Smooth muscle cell (in vitro differentiated cells): ENCODE measurements at regions not wholly inside any gene's neighbourhood (a gene's known extent, or its start where the extent isn't known, plus 50 kb on each side); places are given as distances from the start of the nearest gene placed in this dataset.

Experiments
- DNase-seq: peaks from one replicate; lab custom pipeline; 2025; ENCODE audit not compliant: unreplicated experiment; lab: John Stamatoyannopoulos, UW
- H2AFZ ChIP-seq: fragments of 200-600 bp; sonication (generic); 2 replicates; pipeline ENCODE4 v1.6.0; 2016; ENCODE audit warnings: antibody characterized with exemption, low read depth, mild to moderate bottlenecking
- H3F3A ChIP-seq: fragments of 200-600 bp; sonication (generic); 2 replicates; pipeline ENCODE4 v1.6.0; 2017; ENCODE audit warnings: antibody characterized with exemption, low read depth
- H3K27ac ChIP-seq: fragments of 200-600 bp; sonication (generic); 2 replicates; pipeline ENCODE4 v1.5.1; 2016; ENCODE audit warnings: low read depth, mild to moderate bottlenecking
- H3K27me3 ChIP-seq: fragments of 200-600 bp; sonication (generic); 2 replicates; pipeline ENCODE4 v1.6.1; 2016; ENCODE audit warnings: low read depth, mild to moderate bottlenecking
- H3K36me3 ChIP-seq: fragments of 200-600 bp; sonication (generic); 2 replicates; pipeline ENCODE4 v1.5.1; 2016; ENCODE audit warnings: low read depth
- H3K4me1 ChIP-seq: fragments of 200-600 bp; sonication (generic); 2 replicates; pipeline ENCODE4 v1.5.1; 2016; ENCODE audit warnings: low read depth
- H3K4me2 ChIP-seq: fragments of 200-600 bp; sonication (generic); 2 replicates; pipeline ENCODE4 v1.6.0; 2016; ENCODE audit warnings: mild to moderate bottlenecking
- H3K4me3 ChIP-seq: fragments of 200-600 bp; sonication (generic); 2 replicates; pipeline ENCODE4 v1.5.1; 2016; ENCODE audit warnings: mild to moderate bottlenecking
- H3K79me2 ChIP-seq: fragments of 200-600 bp; sonication (generic); 2 replicates; pipeline ENCODE4 v1.6.0; 2016; ENCODE audit warnings: low read depth, mild to moderate bottlenecking
- H3K9ac ChIP-seq: fragments of 200-600 bp; sonication (generic); 2 replicates; pipeline ENCODE4 v1.6.0; 2016; ENCODE audit warnings: low read depth
- H3K9me3 ChIP-seq: fragments of 200-600 bp; sonication (generic); replicated peaks from 2 replicates; pipeline ENCODE4 v1.5.1; 2016; ENCODE audit warnings: low read depth
- H4K20me1 ChIP-seq: fragments of 200-600 bp; sonication (generic); 2 replicates; pipeline ENCODE4 v1.6.0; 2016; ENCODE audit warnings: low read depth
- CTCF ChIP-seq: fragments of 200-600 bp; sonication (generic); IDR thresholded peaks from 2 replicates; pipeline ENCODE4 v1.5.1; 2017; ENCODE audit warnings: borderline replicate concordance, mild to moderate bottlenecking, antibody characterized with exemption; ENCODE audit not compliant: insufficient read depth, poor library complexity, severe bottlenecking
- WGBS: methylation state at CpG from one replicate; pipeline ENCODE4 v1.1.7; 2016; ENCODE audit warnings: low lambda C conversion rate; 5-methylcytosine and 5-hydroxymethylcytosine counted together

- peaks cover 8% of the 10 kb centered on the region for H3K4me1 ChIP-seq
- DNase-seq = no peak
- no peak overlapping the region for H3K4me3 ChIP-seq
- 11% methylated on average over 5 of the region's 5 CpGs for WGBS
- H3K27me3 ChIP-seq = no peaks in the 10 kb centered on the region
- no peaks in the 10 kb centered on the region for H3K79me2 ChIP-seq
- no peaks in the 10 kb centered on the region for H3K36me3 ChIP-seq
- no peak overlapping the region for H2AFZ ChIP-seq
- H3K4me2 ChIP-seq = peak overlapping the region; percentile 9
- H3F3A ChIP-seq = peaks cover 9% of the 10 kb centered on the region
- no peak overlapping the region for H3K9ac ChIP-seq
- no peak for TF ChIP-seq CTCF
- H3K27ac ChIP-seq = peak overlapping the region; percentile 43
- no peaks in the 10 kb centered on the region for H3K9me3 ChIP-seq
- no peaks in the 10 kb centered on the region for H4K20me1 ChIP-seq
These were observed 86.8 kb upstream of the CACNA2D1 start for GRCh38 chr7:82530361-82530760.

GRCh38 chr7:82528577-82529310 lies 85.2 kb upstream of the CACNA2D1 start:
- no peak for DNase-seq
- H3K79me2 ChIP-seq = no peaks in the 10 kb centered on the region
- WGBS = 83% methylated on average over 3 of the region's 3 CpGs
- no peaks in the 10 kb centered on the region for H4K20me1 ChIP-seq
- no peaks in the 10 kb centered on the region for H3K36me3 ChIP-seq
- no peak for TF ChIP-seq CTCF
- no peak overlapping the region for H3K9ac ChIP-seq
- H3K9me3 ChIP-seq = no peaks in the 10 kb centered on the region
- peak overlapping the region; percentile 39 for H3K27ac ChIP-seq
- no peak overlapping the region for H2AFZ ChIP-seq
- H3F3A ChIP-seq = peaks cover 9% of the 10 kb centered on the region
- peaks cover 8% of the 10 kb centered on the region for H3K4me1 ChIP-seq
- H3K27me3 ChIP-seq = no peaks in the 10 kb centered on the region
- H3K4me3 ChIP-seq = no peak overlapping the region
- H3K4me2 ChIP-seq = peak overlapping the region; percentile 9

GRCh38 chr7:82527851-82528250 lies 84.3 kb upstream of the CACNA2D1 start:
- no peaks in the 10 kb centered on the region for H3K27me3 ChIP-seq
- H3K4me1 ChIP-seq = peaks cover 8% of the 10 kb centered on the region
- no peak overlapping the region for H2AFZ ChIP-seq
- no peaks in the 10 kb centered on the region for H3K36me3 ChIP-seq
- peak overlapping the region; percentile 20 for H3K27ac ChIP-seq
- peak overlapping the region; percentile 9 for H3K4me2 ChIP-seq
- H3K9me3 ChIP-seq = no peaks in the 10 kb centered on the region
- no peaks in the 10 kb centered on the region for H4K20me1 ChIP-seq
- 25% methylated on average over 1 of the region's 1 CpG for WGBS
- peaks cover 9% of the 10 kb centered on the region for H3F3A ChIP-seq
- DNase-seq = no peak
- no peaks in the 10 kb centered on the region for H3K79me2 ChIP-seq
- H3K9ac ChIP-seq = no peak overlapping the region
- H3K4me3 ChIP-seq = no peak overlapping the region
- no peak for TF ChIP-seq CTCF

- no peak for DNase-seq
- no peak overlapping the region for H3K9ac ChIP-seq
- no peak overlapping the region for H2AFZ ChIP-seq
- 93% methylated on average over 2 of the region's 2 CpGs for WGBS
- no peak overlapping the region for H3K27ac ChIP-seq
- no peaks in the 10 kb centered on the region for H4K20me1 ChIP-seq
- no peaks in the 10 kb centered on the region for H3F3A ChIP-seq
- no peaks in the 10 kb centered on the region for H3K36me3 ChIP-seq
- H3K4me2 ChIP-seq = no peak overlapping the region
- H3K9me3 ChIP-seq = no peaks in the 10 kb centered on the region
- no peaks in the 10 kb centered on the region for H3K79me2 ChIP-seq
- TF ChIP-seq CTCF = no peak
- H3K27me3 ChIP-seq = peaks cover 5% of the 10 kb centered on the region
- no peak overlapping the region for H3K4me3 ChIP-seq
- no peaks in the 10 kb centered on the region for H3K4me1 ChIP-seq
These were observed 78.4 kb upstream of the CACNA2D1 start for GRCh38 chr7:82521906-82522445.
